K562 (cell line): ENCODE measurements at regions not wholly inside any gene's neighbourhood (a gene's known extent, or its start where the extent isn't known, plus 50 kb on each side); places are given as distances from the start of the nearest gene placed in this dataset.

Source experiments
- CHD2 ChIP-seq: IDR thresholded peaks from 2 replicates; pipeline ENCODE4 v1.6.1; 2011; ENCODE audit warnings: low read depth, low read length
- FOXK1 ChIP-seq: sonication (generic); formaldehyde crosslinking; IDR thresholded peaks from 2 replicates; pipeline ENCODE4 v1.8.0; 2022; ENCODE audit warnings: missing genetic modification reagents, mild to moderate bottlenecking, borderline replicate concordance
- HDAC2 ChIP-seq: fragments of 450-650 bp; IDR thresholded peaks from 2 replicates; pipeline ENCODE4 v1.6.1; 2016; ENCODE audit warnings: mild to moderate bottlenecking
- NR2F6 ChIP-seq: fragments of 450-650 bp; formaldehyde crosslinking; IDR thresholded peaks from 2 replicates; pipeline ENCODE4 v1.4.0; 2020; ENCODE audit warnings: mild to moderate bottlenecking
- POLR2A ChIP-seq: fragments of 450-650 bp; conservative IDR thresholded peaks from 2 replicates; pipeline ENCODE4 v1.6.1; 2016
- PURB ChIP-seq: sonication (generic); formaldehyde crosslinking; IDR thresholded peaks from 2 replicates; pipeline ENCODE4 v1.9.0; 2021; ENCODE audit warnings: low read depth, mild to moderate bottlenecking, missing genetic modification reagents
- TEAD4 ChIP-seq, 2 experiments: sonication (generic) in 1 of 2; formaldehyde crosslinking in 1 of 2; IDR thresholded peaks; 2 replicates each; pipeline versions ENCODE4 v1.6.1 to v1.8.0; 2012 to 2022; ENCODE audit warnings: borderline replicate concordance in 1 of 2, inconsistent platforms in 1 of 2, low read length in 1 of 2, mild to moderate bottlenecking in 1 of 2, missing genetic modification reagents in 1 of 2
- YY1 ChIP-seq, 3 experiments: IDR thresholded peaks; 2 replicates each; pipeline ENCODE4 v1.6.1; 2011; ENCODE audit warnings: low read length in 2 of 3, mild to moderate bottlenecking in 2 of 3, moderate library complexity in 2 of 3, borderline replicate concordance in 1 of 3, control low read depth in 1 of 3, low read depth in 1 of 3; ENCODE audit not compliant: insufficient read depth in 3 of 3, insufficient replicate concordance in 2 of 3, control insufficient read depth in 1 of 3, insufficient read length in 1 of 3; ENCODE audit errors: extremely low read depth in 1 of 3

- no peak for TF ChIP-seq CHD2
- no peak for TF ChIP-seq TEAD4 (IDR thresholded peaks at IDR 0.05; ENCODE audit: low read length)
- no peak for TF ChIP-seq TEAD4 (CRISPR knock-in tag; IDR thresholded peaks at IDR 0.05; ENCODE audit: borderline replicate concordance)
- no peak for TF ChIP-seq POLR2A
- TF ChIP-seq FOXK1: no peak
- TF ChIP-seq NR2F6 (CRISPR knock-in tag): no peak
- no peak for TF ChIP-seq HDAC2
- TF ChIP-seq YY1 (IDR thresholded peaks at IDR 0.05; ENCODE audit: borderline replicate concordance in 1 of 3, control insufficient read depth in 1 of 3, extremely low read depth in 1 of 3, insufficient read depth in 3 of 3, insufficient read length in 1 of 3, insufficient replicate concordance in 2 of 3, low read depth in 1 of 3, low read length in 2 of 3): no peak
- TF ChIP-seq PURB (CRISPR knock-in tag): no peak
Observed at GRCh38 chr2:180158961-180159360, 151.9 kb upstream of the CWC22 start.
